Heart right ventricle (tissue), 16 donors: ENCODE measurements at regions not wholly inside any gene's neighbourhood (a gene's known extent, or its start where the extent isn't known, plus 50 kb on each side); places are given as distances from the start of the nearest gene placed in this dataset.

Experiments used
- ATAC-seq, 8 donors: fragments of 200-7000 bp; cut with Tn5 transposase; one replicate each; pipeline ENCODE4 v1.9.1; 2020; ENCODE audit warnings: mild to moderate bottlenecking in 8 of 8, moderate library complexity in 8 of 8, moderate number of reproducible peaks in 1 of 8
- DNase-seq, 2 donors: peaks; one replicate each; pipeline ENCODE4 v3.0.0-alpha.2; 2020
- H3K27ac ChIP-seq, 10 donors: fragments of 200-600 bp; sonication (generic) in 2 of 10; one replicate each; pipeline versions ENCODE4 v1.5.0 to v1.8.0; 2020 to 2022; ENCODE audit warnings: mild to moderate bottlenecking in 3 of 10
- H3K27me3 ChIP-seq, 7 donors: fragments of 200-600 bp; one replicate each; pipeline ENCODE4 v1.8.0; 2021 to 2022; ENCODE audit warnings: mild to moderate bottlenecking in 2 of 7
- H3K36me3 ChIP-seq, 9 donors: fragments of 200-600 bp; sonication (generic) in 1 of 9; one replicate each; pipeline versions ENCODE4 v1.5.0 to v1.8.0; 2020 to 2022; ENCODE audit warnings: mild to moderate bottlenecking in 2 of 9
- H3K4me1 ChIP-seq, 9 donors: fragments of 200-600 bp; sonication (generic) in 1 of 9; one replicate each; pipeline versions ENCODE4 v1.5.0 to v1.8.0; 2020 to 2022; ENCODE audit warnings: mild to moderate bottlenecking in 4 of 9
- H3K4me3 ChIP-seq, 10 donors: fragments of 200-600 bp; sonication (generic) in 2 of 10; one replicate each; pipeline versions ENCODE4 v1.5.0 to v1.8.0; 2020 to 2022; ENCODE audit warnings: mild to moderate bottlenecking in 7 of 10, moderate library complexity in 2 of 10
- H3K9me3 ChIP-seq, 11 donors: fragments of 200-600 bp in 10 of 11; sonication (generic) in 2 of 11; one replicate each; pipeline versions ENCODE4 v1.5.0 to v1.8.0; 2013 to 2022; ENCODE audit warnings: mild to moderate bottlenecking in 2 of 11, control low read depth in 1 of 11, moderate library complexity in 1 of 11
- WGBS, 2 donors: extraction: QIAGEN DNeasy Blood & Tissue Kit; methylation state at CpG; one replicate each; pipeline ENCODE4 v1.1.7; 2013; ENCODE audit warnings: inconsistent platforms in 1 of 2; 5-methylcytosine and 5-hydroxymethylcytosine counted together
- intact Hi-C, 10 donors: fragments of 100-400 bp; cut with DNase I; formaldehyde crosslinking; loops; one replicate each; pipeline versions ENCODE4 v1.11.1 to v1.14.2; 2022
- TF ChIP-seq, protein P1 (sequence below), 9 donors: fragments of 200-600 bp; sonication (generic) in 2 of 9; IDR thresholded peaks; one replicate each; pipeline versions ENCODE4 v1.5.0 to v1.8.0; 2021 to 2022; ENCODE audit warnings: antibody characterized with exemption in 9 of 9, mild to moderate bottlenecking in 5 of 9, moderate library complexity in 1 of 9
- donor health status: Arrhythmogenic right ventricular cardiomyopathy.
- donor health status: ischemic (EF 13 %, LVEDD 7.1; RV severe dilation, severe dysfunction).
- donor health status: healthy with polysubstance abuse.
- donor health status: DM: no; HTN: yes; CAD: no.
- donor health status: DM: no; HTN: no; CAD: no.
- donor health status: ischemic (EF 25% LVEDD 6.9; RV normal size, moderate dysfunction).
- donor health status: ischemic (EF 25% LVEDD 5.7; RV mildly dilated, moderate dysfunction).
- donor health status: healthy.
- donor health status: DM: yes; HTN: yes; CAD: no.
- donor health status: Ischemic cardiomyopathy.
- donor health status: ischemic (EF 35%, LVEDD 5.7; RV mildly dilated, moderate dysfunction).
- donor health status: nonischemic (EF 11% LVEDD 7.7; RV severe dilation, severe dysfunction).
- donor health status: DM: yes; HTN: yes; CAD: no.
- donor health status: PGD.
- donor health status: ischemic (EF 29% LVEDD 5.4; RV normal size, mild dysfunction).
- donor health status: nonischemic (EF 23%, LVEDD 6.1; RV moderate dilation, normal function).

- Histone ChIP-seq H3K4me3 (no peak overlapping the region), H3K27ac (no peak overlapping the region), H3K4me1 (peaks cover 0 to 5% (median 0%) of the 10 kb centered on the region in 9 donors), H3K9me3 (no peaks in the 10 kb centered on the region), H3K36me3 (no peaks in the 10 kb centered on the region), H3K27me3 (no peaks in the 10 kb centered on the region)
- TF ChIP-seq, protein P1, sequence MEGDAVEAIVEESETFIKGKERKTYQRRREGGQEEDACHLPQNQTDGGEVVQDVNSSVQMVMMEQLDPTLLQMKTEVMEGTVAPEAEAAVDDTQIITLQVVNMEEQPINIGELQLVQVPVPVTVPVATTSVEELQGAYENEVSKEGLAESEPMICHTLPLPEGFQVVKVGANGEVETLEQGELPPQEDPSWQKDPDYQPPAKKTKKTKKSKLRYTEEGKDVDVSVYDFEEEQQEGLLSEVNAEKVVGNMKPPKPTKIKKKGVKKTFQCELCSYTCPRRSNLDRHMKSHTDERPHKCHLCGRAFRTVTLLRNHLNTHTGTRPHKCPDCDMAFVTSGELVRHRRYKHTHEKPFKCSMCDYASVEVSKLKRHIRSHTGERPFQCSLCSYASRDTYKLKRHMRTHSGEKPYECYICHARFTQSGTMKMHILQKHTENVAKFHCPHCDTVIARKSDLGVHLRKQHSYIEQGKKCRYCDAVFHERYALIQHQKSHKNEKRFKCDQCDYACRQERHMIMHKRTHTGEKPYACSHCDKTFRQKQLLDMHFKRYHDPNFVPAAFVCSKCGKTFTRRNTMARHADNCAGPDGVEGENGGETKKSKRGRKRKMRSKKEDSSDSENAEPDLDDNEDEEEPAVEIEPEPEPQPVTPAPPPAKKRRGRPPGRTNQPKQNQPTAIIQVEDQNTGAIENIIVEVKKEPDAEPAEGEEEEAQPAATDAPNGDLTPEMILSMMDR (IDR thresholded peaks at IDR 0.05): no peak
- ATAC-seq (no peak), DNase-seq (no peak)
- WGBS, 2 donors: 45 to 57% methylated on average over 1 of the region's 1 CpG
- intact Hi-C loops: no loop called here
These were observed 1180.9 kb downstream of the OTOL1 start for GRCh38 chr3:162677475-162677874.

DNA sequence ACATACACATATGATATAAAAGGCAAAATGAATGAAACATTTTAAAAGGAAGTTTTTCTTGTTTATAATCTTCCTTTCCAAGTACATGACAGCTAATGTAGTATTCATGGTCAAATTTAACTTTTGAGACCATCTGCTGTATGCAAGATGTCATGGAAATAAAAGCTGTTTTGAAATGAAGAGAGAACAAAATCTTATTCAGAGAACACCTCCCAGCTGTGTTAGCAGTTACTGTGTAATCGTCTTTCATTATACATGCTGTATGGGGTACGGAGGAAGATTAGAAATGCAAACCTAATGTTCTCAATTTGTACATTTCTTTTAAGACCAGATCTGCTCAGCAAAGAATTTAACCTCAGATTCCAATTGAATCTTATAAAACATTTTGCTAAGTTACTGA, 1182.3 kb downstream of the OTOL1 start:
- no peak overlapping the region for H3K4me3 ChIP-seq
- H3K27me3 ChIP-seq: no peaks in the 10 kb centered on the region
- H3K36me3 ChIP-seq: no peaks in the 10 kb centered on the region
- no peak overlapping the region for H3K27ac ChIP-seq
- ATAC-seq (no peak), DNase-seq (no peak)
- WGBS, 2 donors: 63 to 65% methylated on average over 2 of the region's 2 CpGs
- intact Hi-C loops: no loop called here
- peaks cover 0 to 5% (median 0%) of the 10 kb centered on the region in 9 donors for H3K4me1 ChIP-seq
- H3K9me3 ChIP-seq: no peaks in the 10 kb centered on the region
- TF ChIP-seq, protein P1 (IDR thresholded peaks at IDR 0.05): no peak

DNA sequence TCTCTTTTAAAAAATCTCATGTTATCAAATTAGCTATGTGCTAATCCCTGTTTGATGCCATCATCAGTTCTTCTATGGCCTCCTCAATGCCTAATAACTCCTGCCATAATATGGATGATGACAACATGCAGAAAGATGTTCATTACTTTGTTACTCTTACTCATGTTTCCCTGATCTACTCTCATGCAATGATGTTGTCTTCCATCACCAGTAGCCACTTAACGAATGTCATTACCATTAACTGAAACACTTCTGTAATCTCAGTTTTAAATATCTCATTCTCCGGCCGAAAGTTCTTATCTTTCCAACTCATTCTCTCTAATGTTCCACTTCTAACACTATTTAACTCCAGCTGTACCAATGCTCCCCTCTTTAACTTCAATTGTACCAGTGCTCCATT, 1187.7 kb downstream of the OTOL1 start:
- intact Hi-C loops: no loop called here
- Histone ChIP-seq H3K9me3 (no peaks in the 10 kb centered on the region), H3K36me3 (no peaks in the 10 kb centered on the region), H3K27me3 (no peaks in the 10 kb centered on the region), H3K4me3 (no peak overlapping the region), H3K4me1 (no peaks in the 10 kb centered on the region), H3K27ac (no peak overlapping the region)
- 25 to 26% methylated on average over 3 of the region's 3 CpGs for WGBS, 2 donors
- DNase-seq: no peak
- TF ChIP-seq, protein P1 (IDR thresholded peaks at IDR 0.05): no peak
- ATAC-seq: no peak

- no peak overlapping the region for H3K27ac ChIP-seq
- WGBS, 2 donors: 71 to 78% methylated on average over 1 of the region's 1 CpG
These were observed 1202.7 kb downstream of the OTOL1 start for GRCh38 chr3:162699291-162699690.

More at GRCh38 chr3:162699291-162699690, 1202.7 kb downstream of the OTOL1 start:
- ATAC-seq (no peak), DNase-seq (no peak)
- H3K27me3 ChIP-seq: no peaks in the 10 kb centered on the region
- no peaks in the 10 kb centered on the region for H3K4me1 ChIP-seq
- no peaks in the 10 kb centered on the region for H3K36me3 ChIP-seq
- no peak overlapping the region for H3K4me3 ChIP-seq
- TF ChIP-seq, protein P1 (IDR thresholded peaks at IDR 0.05): no peak
- H3K9me3 ChIP-seq: no peaks in the 10 kb centered on the region
- intact Hi-C loops: no loop called here
